Activated T-helper 1 cell treated with Interleukin-2 at 50 U/mL for 16 hours (primary cell): ENCODE measurements at regions not wholly inside any gene's neighbourhood (a gene's known extent, or its start where the extent isn't known, plus 50 kb on each side); places are given as distances from the start of the nearest gene placed in this dataset.
"Not testable (repeated sequence)": the region's sequence is repeated elsewhere in the genome, so short reads cannot be mapped to it uniquely, and the experiment has no call there.

ENCODE experiments used
- DNase-seq: peaks from one replicate; pipeline ENCODE4 v3.0.0-alpha.2; 2020; ENCODE audit warnings: low read depth

- no peak for DNase-seq
Measured at GRCh38 chr1:90864681-90865080, 147.6 kb upstream of the BARHL2 start.

GRCh38 chr1:90862782-90863181, 145.7 kb upstream of the BARHL2 start:
- no peak for DNase-seq

GRCh38 chr1:90861421-90861820, 144.3 kb upstream of the BARHL2 start:
- DNase-seq: not testable (repeated sequence)

- no peak for DNase-seq
Measured at GRCh38 chr1:90856463-90857007, 139.4 kb upstream of the BARHL2 start.

- no peak for DNase-seq
Measured at GRCh38 chr1:90854397-90854924, 137.4 kb upstream of the BARHL2 start.

- no peak for DNase-seq
Measured at GRCh38 chr1:90851711-90852050, 134.6 kb upstream of the BARHL2 start.

- peak; percentile 62 for DNase-seq
Measured at GRCh38 chr1:90850898-90851710, 134.0 kb upstream of the BARHL2 start.

GRCh38 chr1:90850181-90850897, 133.2 kb upstream of the BARHL2 start:
- no peak for DNase-seq

- DNase-seq: no peak
Measured at GRCh38 chr1:90841473-90841872, 124.4 kb upstream of the BARHL2 start.

GRCh38 chr1:90840352-90840751, 123.2 kb upstream of the BARHL2 start:
- no peak for DNase-seq

GRCh38 chr1:90839323-90839722, 122.2 kb upstream of the BARHL2 start:
- DNase-seq: no peak

- DNase-seq: no peak
Measured at GRCh38 chr1:90838720-90839119, 121.6 kb upstream of the BARHL2 start.

- DNase-seq: no peak
Measured at GRCh38 chr1:90837420-90837819, 120.3 kb upstream of the BARHL2 start.

GRCh38 chr1:90836345-90836679, 119.2 kb upstream of the BARHL2 start:
- no peak for DNase-seq

- no peak for DNase-seq
Measured at GRCh38 chr1:90835661-90836344, 118.7 kb upstream of the BARHL2 start.

- no peak for DNase-seq
Measured at GRCh38 chr1:90834886-90835660, 118.0 kb upstream of the BARHL2 start.

- DNase-seq: no peak
Measured at GRCh38 chr1:90834354-90834885, 117.3 kb upstream of the BARHL2 start.

- no peak for DNase-seq
Measured at GRCh38 chr1:90833466-90834110, 116.5 kb upstream of the BARHL2 start.

- DNase-seq: no peak
Measured at GRCh38 chr1:90831910-90832309, 114.8 kb upstream of the BARHL2 start.

- no peak for DNase-seq
Measured at GRCh38 chr1:90826834-90827233, 109.7 kb upstream of the BARHL2 start.

- no peak for DNase-seq
Measured at GRCh38 chr1:90826024-90826423, 108.9 kb upstream of the BARHL2 start.
